Embryonic facial prominence (tissue), 1 donor: ENCODE measurements at regions not wholly inside any gene's neighbourhood (a gene's known extent, or its start where the extent isn't known, plus 50 kb on each side); places are given as distances from the start of the nearest gene placed in this dataset.
"Not testable (repeated sequence)": the region's sequence is repeated elsewhere in the genome, so short reads cannot be mapped to it uniquely, and the experiment has no call there.

Source experiments
- DNase-seq: peaks from one replicate; pipeline ENCODE4 v3.0.0-alpha.2; 2016; ENCODE audit errors: extremely low spot score

DNA sequence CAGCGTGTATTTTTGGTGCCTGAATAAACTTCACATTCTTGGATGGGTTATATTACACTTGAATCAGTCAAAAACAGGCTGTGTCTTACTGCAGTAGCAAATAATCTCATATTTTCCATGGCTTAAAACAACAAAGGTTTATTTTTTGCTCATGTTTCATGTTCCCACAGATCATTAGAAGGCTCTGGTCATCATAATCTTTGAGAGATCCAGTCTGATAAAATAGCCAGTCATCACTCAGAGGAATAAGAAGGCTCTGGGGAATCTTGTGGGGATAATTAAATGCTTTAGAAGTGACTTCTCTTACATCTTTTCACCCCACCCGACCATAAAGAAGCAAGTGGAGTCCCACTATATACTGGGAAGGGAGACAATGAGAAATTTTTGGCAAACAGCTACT, 417.7 kb downstream of the PSAT1 start:
- no peak for DNase-seq

DNA sequence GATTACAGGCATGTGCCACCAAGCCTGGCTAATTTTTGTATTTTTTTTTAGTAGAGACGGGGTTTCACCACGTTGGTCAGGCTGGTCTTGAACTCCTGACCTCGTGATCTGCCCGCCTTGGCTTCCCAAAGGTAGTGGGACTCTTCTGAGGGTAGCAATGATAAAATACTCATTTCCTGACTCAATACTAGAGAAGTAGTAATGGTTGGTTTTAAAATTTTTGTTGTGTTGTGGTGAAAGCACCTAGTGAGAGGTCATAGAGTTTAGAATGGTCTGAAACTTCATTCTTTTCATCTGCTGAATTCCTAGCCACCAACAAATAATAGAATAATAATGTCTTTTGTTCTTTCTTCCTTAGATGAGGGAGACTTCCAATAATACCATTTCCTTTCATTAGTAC, 422.1 kb downstream of the PSAT1 start:
- DNase-seq: not testable (repeated sequence)

DNA sequence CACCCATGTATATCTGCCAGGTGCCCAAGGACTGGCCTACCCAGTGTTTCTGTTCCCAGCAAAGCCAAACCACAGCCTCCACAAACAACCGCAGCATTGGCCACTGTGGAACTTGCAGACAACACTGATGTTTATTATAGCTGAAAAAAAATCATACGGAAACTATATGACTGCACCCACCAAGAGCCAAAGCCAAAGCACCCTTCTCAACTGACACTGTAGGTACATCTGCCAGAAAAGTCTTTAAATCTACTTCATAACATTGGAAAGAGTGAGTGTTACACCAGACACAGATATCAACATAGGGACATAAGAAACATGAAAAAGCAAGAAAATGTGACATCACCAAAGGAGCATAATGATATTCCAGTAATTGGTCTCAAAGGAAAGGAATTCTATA, 428.0 kb downstream of the PSAT1 start:
- no peak for DNase-seq

DNA sequence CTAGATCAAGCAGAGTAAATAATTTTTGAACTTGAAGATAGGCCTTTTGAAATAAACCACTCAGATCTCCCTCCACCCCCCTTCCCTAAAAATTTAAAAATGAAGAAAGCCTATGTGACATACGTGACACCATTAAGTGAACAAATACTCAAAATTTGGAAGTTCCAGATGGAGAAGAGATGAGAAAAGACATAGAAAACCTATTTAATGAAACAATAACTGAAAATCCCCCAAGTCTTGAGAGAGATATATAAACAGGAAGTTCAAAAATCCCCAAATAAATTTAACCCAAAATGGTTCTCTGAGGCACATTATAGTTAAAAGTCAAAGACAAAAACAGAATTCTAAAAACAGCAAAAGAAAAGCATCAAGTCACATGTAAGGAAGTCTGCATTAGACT, 428.6 kb downstream of the PSAT1 start:
- DNase-seq: no peak

DNA sequence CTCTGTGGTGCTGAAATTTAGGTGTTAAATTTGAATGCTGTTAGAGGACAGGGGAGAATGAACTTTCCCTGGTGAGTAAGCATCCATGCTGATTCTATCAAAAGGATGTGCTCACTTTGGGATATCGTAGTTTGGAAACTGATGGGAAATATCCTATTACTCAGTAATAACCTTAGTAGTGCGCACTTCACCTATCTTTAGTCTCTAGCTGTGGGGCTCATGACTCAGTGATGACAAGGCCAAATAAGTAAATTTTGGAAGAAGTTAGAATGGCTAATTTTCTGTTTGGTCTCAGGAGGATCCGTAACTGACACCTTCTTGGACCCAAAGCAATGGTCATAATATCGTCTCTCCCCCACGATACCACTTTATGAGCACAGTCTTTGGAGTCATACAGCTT, 448.4 kb downstream of the PSAT1 start:
- no peak for DNase-seq

DNA sequence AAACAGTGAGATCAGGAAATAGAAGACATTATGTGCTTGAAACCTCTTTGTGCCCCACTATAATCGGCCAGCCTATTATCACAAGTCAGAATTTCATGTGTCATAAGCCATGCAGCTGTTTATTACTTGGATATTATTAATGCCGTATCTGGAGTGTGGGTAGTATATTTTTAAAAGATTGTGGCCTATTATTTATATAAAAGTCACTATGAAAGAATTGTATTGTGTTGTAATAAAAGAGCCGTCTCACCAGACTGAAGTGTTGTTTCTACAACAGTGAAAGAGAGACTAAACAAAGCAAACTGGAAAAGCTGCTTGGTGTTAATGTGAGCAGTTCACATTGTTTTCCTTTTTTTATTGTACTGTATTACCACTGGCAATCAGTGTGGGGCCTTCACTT, 449.1 kb downstream of the PSAT1 start:
- DNase-seq: no peak

DNA sequence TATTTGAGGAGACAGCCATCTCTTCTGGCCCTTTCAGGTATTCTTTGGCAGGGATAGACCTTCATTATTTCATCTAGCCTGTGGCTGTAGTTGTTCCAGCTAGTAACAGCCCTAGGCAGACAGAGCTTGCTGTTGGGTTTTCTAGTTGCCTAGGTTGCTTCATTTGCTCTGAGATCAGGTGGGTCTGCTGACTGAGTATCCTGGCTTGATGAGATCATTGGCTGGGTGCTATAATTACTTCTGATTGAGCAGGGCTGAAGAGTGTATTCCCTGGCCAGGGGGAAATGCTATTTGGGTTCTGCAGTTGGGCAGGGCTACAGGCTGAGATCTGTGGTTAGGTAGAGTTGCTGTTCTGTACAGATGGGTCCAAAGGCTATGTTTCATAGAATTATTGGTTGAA, 456.1 kb downstream of the PSAT1 start:
- DNase-seq: no peak

DNA sequence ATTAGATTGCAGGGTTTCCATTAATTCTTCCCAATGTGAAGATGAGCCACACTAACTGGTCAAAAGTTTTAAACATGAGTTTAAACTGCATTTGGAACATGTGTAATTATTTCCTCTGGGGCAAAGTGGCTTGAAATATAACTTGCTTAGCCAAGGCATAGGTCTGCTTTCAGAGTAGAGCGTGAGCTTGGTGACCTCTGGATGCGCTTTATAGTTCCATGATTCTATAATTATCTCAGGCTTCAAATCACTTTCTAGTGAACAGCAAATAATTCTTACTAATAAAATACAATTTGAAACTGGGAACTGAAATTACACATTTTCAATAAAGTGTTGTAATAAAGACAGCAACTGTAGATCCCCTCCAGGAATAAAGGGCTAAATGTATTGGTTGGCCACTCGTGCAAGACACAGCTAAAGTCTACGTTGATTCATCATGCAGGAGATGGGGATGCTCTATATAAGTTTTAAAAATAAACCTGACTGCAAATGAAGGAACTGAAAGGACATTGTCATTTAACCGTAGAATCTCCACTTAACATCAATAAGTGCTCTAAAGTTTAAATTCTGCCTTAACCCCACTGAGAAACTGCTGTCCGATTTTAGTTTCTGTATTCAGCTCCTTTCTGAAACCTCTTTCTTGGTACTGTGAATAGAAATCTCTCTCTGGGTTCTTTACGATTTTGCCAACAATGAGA, 460.0 kb downstream of the PSAT1 start:
- no peak for DNase-seq

DNA sequence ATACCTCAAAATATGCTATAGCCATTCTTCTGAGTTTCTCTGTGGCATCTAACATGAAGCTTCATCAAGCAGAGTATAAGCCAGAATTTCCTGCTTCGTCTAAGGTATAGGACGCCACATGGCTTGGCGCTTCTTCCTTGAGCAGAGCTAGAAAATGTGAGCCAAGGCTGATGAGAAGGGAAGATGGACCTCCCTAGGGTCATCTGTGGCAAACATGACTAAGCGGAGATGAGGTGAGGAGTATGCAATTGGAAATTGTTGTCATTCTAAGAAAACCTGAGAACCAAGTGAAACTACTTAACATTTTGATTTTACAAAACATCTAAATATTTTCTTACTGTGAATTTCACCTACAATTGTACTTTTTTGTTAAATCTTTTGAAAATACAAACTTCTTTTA, 466.5 kb downstream of the PSAT1 start:
- DNase-seq: no peak

DNA sequence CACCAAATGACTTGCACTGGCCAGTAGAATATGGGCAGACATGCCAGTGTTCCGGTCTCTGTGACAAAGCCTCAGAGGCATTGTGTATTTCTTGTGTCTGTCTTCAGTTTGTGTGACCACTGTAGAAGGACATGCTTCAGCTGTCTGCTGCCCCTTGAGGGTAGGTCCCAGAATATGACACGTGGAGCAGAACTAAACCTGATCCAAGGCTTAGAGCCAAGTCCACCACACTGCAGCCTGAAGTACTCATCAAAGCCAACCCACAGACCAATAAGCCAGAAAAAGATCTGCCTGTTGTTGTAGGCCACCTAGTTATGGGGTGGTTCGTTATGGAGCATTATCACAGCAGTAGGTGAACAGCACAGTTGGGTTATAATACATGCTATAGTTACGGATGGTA, 468.9 kb downstream of the PSAT1 start:
- DNase-seq: no peak

DNA sequence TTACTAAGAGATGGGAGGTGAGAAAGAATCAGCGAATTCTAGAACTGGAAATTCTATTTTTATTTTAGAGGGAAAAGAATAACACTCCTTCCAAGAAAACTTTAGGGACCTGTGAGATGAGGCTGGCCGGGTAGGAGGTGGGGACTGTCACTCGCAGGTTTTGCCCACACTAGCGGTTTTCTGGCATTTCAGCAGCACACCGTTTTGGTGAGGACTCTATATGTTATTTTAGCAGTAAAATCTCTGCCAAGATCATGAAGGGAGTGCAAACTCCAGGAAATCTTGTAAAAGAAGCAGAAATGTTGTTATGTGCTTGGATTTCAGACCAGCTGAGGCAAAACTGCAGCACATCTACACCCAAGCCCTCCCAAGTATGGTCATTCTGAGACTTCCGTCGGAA, 470.6 kb downstream of the PSAT1 start:
- DNase-seq: no peak

DNA sequence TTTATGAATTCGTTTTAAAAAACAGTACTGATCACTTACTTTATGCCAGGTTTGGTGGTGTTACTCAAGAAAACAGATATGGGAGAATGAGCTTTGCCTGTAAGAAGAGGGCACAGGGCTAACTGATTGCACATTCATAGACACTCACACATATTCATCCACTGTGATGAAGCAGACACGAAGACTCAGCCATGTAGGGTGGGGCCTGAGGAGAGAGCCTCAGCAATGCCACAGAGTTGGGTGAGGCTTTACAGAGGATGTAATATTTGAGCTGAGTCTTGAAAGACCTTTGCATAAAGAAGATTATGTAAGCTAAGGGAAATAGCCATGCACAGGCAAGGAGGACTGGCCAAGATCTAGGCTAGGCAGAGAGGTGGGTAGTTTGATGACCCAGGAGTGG, 472.8 kb downstream of the PSAT1 start:
- DNase-seq: no peak

DNA sequence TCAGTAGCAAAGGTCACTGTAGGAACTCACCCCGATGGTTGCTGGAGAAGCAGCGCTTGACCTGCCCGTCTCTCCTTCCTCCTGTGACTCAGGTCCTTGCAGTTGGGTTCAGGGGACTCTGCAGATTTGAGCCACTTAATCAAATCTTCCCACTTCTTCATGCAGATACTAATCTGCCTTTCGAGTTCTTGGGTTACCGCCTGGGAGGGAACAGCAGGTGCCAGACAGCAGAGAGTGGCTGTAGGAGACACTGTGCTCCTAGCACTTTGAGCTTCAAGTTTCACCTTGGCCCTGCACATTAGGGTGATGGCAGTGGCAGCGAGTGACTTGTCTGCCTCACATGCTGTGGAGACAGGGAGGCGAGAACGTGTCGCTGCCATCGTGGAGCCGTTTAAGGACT, 478.3 kb downstream of the PSAT1 start:
- no peak for DNase-seq

DNA sequence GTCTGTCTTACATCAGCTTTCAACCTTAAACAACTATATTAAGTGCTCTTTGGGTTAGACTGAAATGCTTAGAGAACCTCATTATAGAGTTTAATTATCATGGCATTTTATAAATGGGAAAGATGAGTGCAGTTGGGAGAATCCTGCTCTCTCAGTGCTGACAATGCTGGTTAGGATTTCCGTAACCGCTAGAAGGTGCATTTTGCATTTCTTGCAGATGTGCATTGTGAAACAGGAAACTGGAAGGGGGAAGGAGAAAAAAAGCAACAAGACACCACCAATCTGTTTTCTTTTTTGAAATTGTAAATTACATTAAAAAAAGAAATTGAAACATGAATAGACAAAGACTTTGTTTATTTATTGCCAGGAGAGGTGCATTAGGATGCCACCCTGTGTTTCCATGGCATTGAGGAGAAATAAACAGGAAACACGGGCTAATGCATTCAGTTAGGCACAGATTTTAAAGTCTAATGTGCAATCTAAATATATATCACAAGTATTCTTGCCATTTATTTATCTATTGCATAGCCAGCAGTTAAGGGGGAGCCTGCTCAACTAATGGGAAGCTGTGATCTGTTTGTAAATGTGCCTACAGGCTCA, 478.9 kb downstream of the PSAT1 start:
- DNase-seq: no peak

DNA sequence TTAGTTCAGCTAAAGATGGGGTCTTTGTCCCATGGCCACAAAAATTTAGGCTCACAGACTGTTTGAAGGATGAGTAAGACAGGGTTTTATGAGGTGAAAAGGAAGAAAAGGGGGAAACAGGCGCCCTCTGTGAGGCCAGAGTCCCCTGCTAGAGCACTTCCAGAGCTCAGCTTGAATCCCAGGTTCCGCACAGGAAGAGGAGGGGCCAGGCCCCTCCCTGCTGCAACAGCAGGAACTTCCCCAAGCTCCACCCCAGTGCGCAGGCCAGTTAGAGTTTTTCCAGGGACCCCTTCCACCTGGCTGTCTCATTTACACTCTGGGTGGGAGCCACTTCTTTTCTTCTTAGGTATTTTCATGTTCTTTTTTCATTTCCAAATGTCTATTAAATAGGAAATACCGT, 480.8 kb downstream of the PSAT1 start:
- no peak for DNase-seq

DNA sequence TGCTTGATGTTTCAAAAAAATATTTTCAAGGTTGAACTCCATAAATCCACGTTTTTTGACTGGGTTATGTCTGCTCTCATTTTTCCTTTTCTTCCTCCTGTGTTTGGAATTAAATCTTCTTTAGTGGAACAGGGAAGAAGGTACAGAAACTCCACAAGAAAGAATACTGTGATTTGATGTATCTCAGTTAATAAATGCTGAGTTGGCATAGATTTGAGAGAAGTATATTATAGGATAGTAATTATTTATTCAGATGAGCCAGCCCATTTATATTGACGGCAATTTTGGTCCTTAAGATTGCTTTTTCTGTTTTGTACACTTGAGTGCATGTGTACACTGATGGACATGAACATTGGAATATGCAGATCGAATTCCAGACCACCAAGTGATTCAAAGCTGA, 481.4 kb downstream of the PSAT1 start:
- no peak for DNase-seq

DNA sequence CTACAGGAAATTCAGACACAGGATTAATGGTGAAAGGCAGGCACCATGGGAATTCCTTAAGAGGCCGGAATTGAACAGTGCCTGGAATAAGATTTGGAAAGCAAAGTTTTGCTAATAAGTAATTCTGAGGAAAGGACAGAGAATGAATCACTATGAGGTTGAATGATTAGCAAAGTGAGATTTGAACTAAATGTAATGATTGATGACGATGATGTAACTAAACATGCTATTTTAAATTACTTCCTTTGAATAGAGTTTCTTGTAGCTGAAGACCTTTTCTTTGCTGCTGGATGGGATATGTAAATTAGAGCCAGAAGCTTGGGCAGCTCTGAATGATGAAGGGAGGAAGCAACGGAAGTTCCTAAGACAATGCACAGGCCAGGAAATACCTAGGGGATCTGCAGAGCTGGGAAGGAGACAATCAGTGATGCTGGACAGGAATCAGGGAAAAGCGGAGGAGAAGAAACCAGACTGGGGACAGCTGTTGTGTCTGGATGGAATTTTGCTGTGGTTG, 482.0 kb downstream of the PSAT1 start:
- no peak for DNase-seq

DNA sequence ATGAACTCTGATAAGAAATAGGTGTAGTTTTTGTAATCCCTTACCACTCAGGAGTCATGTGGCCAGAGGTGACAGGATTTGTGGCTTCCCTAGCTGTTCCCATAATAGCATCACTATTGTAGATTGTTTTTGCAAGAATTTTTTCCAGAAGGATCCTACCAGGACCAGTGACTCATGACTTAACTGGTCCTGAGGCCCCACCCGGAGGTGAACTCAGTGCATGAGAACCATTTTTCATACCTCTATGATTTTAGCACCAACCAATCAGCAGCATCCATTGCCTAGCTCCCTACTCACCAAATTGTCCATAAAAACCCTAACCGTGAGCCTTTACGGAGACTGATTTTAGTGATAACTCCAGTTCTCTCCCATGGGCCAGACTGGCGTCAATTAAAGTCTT, 484.8 kb downstream of the PSAT1 start:
- no peak for DNase-seq

DNA sequence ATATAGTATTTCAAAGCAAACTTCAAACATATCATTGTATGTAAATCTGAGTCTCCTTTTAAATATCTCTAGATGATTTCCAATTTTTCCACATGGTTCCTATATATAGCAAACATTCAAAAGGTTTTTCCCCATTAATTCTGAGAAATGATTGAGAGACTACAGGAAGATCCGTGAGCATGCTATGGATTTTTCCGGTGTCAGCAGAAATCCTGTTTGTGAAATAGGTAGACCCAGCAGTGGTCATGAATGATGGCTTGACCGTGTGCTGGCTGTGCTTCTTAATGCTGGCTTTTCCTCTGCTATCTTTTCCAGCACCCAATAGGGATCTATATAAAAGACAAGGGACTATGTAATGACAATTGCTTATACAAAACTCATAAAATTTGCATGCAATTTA, 485.3 kb downstream of the PSAT1 start:
- DNase-seq: no peak

DNA sequence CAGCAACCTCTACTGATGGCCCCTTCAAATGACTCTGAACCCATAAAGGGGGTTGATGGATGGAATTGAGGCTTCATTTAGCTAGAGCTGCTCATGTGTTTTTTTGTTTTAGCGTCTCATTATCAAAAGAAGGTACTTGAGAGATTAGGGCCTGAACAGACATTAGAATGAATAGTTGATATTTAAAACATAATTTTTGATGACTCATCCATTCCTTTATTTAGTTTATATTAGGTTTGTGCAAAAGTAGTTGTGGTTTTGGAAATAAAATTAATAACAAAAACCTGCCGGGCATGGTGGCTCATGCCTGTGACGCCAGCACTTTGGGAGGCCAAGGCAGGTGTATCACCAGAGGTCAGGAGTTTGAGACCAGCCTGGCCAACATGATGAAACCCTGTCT, 485.9 kb downstream of the PSAT1 start:
- DNase-seq: no peak

DNA sequence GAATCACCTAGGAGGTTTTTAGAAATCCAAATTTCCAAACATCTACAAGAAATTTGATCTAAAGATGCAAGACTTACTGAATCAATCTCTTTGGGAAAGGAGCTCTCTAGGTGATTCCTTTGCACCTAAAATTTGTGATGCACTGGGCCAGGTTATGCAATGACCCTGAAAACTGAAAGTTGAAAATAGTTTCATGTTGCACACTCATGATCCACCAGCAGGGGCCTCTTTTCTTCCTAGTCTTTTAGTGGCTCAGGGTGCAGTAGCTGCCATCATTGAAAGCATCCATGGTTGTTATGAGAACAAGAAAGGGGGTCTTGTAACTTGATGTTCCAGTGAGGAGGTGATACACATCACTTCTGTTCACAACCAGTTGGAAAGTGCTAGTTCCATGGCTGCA, 486.8 kb downstream of the PSAT1 start:
- DNase-seq: no peak

DNA sequence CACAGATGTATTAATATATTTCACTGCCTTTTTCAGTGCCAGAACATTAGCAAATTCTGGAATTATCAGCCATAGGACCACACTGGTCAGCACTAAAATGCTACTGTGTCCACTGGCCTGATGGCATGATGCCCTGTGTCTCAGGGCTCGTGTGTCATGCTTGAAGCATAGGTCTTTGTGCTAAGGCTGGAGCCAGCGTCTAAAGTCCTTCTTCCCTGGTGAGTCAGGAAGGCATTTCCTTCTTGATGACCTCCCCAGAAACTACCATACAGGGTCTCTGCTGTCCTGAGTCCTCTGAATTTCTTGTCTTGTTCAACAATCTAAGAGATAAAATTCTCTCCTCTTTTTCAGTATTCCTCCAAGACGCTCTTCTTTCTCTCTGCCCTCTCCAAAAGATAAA, 489.9 kb downstream of the PSAT1 start:
- no peak for DNase-seq

DNA sequence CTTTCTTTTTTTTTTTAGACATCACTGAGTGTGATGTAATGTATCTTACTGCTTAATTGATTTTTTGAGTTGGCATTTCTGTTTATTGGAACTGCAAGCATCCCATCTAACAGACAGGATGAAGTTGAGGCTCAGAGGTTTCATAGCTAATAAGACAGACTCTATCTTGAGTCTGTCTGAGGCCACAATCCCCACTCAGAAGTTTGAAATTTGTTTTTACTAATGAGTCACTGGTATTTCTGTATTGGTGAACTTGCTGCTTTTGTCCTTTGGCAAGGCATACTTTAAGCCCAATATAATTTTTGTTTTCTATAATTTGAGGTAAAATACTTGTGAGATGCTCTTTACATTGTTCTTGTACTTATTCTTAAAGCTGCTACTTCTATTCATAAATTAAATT, 491.2 kb downstream of the PSAT1 start:
- no peak for DNase-seq

DNA sequence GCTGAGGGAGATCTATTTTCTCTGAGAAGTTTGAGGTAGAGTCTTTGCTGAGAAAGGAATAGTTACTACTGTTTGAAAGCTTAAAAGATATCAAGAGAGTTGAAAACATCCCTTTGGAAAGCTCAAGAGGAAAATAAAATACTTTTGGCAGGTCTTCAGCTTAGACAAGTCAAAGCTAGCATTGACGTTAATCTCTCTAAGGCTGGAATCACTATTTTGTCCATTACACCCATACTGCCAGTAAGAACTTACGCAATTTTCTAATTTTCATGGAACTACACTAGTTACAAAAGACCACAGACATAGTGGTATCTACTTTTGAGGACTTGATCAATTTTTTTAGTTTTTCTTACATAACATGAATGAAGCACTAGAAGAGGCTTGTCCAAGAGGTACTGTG, 494.9 kb downstream of the PSAT1 start:
- no peak for DNase-seq
